ENCODE measurements at regions not wholly inside any gene's neighbourhood (a gene's known extent, or its start where the extent isn't known, plus 50 kb on each side); places are given as distances from the start of the nearest gene placed in this dataset.

- no peak for DNase-seq
These were observed 108.2 kb upstream of the EGR2 start for GRCh38 chr10:62924344-62924748.

DNA sequence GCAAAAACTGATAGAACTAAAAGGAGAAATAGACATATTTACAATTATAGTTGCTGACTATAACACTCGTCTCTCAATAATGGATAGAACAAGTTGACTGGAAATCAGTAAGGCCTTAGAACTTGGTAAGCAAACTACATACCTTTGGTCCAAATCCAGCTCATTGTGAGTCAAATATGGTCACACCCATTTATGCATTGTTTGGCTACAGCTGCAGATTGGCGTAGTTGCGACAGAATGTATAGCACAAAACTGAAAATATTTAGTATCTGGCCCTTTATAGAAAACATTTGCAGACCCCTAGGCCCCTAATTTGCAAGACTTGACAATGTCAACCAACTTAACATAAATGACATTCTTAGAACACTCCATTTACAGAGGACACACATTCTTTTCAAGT, 103.6 kb upstream of the EGR2 start:
- DNase-seq: no peak

DNA sequence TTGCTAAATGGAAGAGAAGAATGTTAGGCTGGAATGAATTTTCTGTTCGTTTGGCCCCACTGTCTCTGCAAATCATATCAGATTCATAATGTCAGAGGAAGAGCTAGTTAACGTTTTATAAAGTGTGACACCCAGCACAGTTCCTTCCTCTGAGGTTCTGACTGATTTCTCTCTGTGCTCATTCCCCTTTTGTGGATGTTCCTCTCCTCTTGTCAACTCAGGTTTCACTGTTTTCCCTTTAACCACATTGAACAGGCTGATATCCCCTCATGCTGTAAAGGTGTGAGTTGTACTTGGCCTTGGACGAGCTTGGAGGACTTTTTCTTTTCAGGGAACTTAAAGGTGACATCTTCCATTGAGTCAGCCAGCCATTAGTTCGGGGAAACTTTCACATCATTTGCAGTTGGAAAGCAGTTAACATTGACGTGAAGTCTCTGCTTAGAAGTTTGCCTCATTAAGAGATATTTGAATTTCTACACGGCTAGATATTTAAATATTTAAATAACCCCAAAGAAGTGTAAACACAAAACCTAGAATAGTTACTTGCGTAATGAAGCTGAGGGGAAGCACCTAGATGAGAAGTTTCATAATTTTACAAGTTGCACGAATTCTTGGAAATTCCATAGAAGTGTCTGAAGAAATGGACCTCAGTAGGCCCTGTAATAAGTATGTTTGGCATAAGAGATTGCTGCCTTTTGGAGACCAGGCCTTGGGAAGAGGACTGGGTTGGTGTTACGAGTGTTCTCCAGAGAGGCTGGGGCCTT, 101.5 kb upstream of the EGR2 start:
- DNase-seq: no peak

DNA sequence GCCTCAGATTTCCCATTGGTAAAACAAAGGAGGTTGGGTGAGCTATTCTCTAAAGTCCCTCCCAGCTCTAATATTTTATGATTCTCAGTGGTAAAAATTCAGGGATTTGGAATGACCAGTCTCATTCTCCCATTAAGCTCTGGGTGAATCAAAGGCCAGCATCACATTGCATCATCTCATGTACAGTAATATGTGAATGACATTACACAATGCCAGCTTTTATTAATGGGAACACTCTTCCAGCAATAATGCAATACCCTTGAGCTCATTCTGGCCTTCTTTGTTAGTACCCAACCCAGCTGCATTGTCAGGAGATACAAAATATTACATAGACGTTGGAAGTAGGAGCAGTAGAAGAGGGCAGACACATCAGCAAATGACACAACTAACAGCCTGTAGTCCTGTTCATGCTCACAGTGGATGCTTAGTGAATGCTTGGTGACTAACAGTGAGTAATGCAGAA, 100.0 kb upstream of the EGR2 start:
- no peak for DNase-seq

DNA sequence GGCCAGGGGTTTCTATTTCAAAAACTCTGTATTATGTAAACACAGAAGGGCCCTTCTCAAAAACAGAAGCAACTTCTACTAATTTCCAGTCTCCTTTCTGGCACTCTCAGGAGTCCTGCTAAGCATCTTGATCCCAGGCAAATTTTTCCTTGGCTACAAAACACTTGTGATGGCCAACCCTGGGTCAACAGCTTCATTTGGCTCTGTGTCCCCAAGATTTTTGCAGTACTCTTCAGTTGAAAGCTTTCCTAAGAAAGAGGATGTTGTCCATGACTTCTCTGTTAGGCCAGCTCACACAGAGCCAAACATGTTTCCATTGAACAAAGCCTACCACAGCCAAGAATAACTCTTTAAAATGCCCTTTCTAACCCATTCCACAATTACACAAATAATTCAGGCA, 99.0 kb upstream of the EGR2 start:
- DNase-seq: no peak

DNA sequence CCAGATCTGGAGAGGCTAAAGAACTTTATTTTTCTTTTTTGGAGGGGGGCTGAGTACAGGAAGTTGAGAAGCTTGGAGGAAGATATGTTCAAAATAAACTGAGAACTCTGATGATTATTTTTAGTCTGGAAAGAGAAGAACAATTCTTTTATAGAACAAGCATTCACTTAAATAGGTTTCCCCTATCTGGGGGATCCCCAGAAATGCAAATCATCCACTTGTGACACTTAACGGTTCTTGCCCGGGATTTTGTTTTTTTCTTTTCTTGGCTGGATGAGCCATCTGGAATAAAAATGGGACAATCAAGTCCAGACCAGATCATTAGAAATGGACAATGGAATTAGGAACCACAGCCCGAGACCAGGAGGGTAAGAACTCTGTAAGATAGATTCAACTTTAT, 95.9 kb upstream of the EGR2 start:
- DNase-seq: no peak

- DNase-seq: no peak
These were observed 95.2 kb upstream of the EGR2 start for GRCh38 chr10:62911210-62911963.

DNA sequence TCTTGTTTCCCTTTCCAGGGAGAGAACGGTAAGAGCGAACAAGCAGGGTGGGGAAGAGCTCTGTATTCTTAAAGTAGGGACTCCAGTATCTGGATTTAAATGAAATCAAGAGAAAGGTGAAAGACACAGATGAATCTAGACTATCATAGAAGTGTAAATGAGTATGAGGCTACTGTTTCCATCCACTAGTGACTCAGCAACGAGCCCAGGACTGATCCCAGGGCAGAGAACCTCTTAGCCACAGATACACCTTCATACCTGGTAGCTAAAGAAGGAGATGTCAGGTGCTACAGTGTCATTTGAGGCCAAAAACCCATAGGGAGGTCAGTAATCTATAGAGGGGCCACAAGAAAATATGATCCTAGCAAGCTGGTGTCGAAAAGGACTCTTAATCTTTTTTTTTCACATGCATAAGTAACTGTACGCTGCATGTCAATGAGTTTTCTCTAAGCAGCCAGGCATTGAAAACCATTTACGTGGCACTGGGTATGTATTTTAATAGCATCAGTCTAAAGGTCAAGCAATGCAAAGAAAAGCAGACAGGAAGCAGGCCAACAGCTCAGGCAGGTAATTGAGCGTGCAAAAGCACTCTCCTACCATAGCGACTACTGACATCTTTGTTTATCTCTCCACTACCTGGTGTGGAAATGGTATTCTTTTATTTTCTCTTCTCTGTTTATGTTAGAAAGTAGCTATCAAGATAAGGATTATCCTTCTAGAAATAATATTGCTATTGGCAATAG, 91.5 kb upstream of the EGR2 start:
- DNase-seq: peak; percentile 77

- DNase-seq: no peak
These were observed 88.2 kb upstream of the EGR2 start for GRCh38 chr10:62904281-62904875.

GRCh38 chr10:62903828-62904227, 87.7 kb upstream of the EGR2 start:
- no peak for DNase-seq

GRCh38 chr10:62900829-62901571, 84.8 kb upstream of the EGR2 start:
- no peak for DNase-seq

GRCh38 chr10:62899311-62899710, 83.1 kb upstream of the EGR2 start:
- DNase-seq: no peak

- DNase-seq: no peak
These were observed 78.9 kb upstream of the EGR2 start for GRCh38 chr10:62895063-62895462.

DNA sequence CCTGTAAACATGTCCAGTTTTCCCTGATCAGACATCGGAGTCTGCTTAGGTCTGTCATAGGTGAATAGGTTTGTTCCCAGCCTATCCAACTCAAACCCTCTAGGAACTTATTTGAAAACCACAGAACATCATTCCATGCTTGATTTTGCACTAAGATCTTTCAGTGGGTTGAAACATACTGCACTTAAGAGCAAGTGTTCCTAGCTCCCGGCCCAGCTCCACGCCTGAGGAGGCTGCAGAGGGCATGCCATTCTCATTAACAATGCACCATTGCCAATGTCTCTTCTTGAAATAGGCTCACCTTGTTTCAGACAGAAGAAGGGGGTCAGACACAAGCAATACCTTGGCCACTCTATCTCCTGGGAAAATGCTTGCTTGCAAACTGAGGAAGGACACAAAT, 78.0 kb upstream of the EGR2 start:
- DNase-seq: no peak

DNA sequence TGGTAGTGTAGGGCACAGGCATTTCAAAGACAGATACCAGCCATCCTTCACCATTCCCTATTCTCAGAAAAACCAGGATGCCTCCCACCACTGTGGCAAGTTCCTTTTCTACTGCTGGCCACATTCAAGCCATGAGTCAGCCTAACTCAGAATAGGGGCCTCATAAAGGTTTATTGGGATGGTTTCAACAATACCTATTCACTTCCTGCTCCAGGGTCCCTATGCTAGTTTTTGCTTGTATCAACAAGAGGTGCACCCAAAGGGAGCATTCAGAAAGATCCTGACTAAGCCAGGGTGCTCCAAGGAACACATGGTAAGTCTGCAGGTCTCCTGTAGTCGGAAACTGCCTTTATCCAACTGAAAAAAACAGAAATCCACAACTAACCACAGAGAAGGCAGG, 76.9 kb upstream of the EGR2 start:
- no peak for DNase-seq

GRCh38 chr10:62890395-62890794, 74.2 kb upstream of the EGR2 start:
- DNase-seq: no peak

DNA sequence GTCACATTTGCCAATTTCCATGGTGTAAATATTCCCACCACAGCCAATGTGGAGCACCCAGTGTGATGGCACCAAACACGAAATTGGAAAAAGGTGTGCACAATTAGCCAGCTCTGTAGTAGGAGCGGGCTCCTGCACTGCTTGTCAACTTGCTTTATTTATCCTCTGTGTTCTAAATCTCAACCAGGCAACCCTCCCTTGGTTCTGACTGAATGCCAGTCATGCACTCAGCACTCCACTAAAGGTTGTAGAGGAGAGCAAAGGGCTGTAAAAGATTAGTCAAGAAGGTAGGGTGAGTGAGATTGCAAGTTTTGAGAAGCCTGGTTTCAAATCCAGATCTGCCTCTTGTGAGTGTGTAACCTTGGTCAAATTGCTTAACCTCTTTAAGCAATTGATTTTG, 71.5 kb upstream of the EGR2 start:
- no peak for DNase-seq

GRCh38 chr10:62885684-62886461, 69.7 kb upstream of the EGR2 start:
- no peak for DNase-seq

GRCh38 chr10:62880162-62880561, 64.0 kb upstream of the EGR2 start:
- no peak for DNase-seq

- no peak for DNase-seq
These were observed 57.7 kb upstream of the EGR2 start for GRCh38 chr10:62873866-62874265.

DNA sequence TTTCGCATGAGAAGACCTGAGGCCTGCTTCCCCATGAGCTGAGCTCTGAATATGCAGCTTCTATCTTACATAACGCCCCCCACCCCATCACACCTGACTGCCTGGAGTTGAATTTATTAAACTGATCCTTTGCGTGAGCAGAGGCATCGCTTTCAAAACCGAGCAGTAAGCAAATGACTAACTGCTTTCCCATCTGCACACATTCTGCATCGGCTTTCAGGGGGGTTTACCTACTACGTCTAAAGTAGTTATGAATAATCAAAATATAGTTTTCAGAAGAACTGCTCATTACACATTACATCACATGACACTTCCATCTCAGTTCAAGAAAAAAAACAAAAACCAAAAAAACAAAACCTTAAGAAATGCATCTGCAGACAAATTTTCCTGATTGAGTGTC, 54.7 kb upstream of the EGR2 start:
- no peak for DNase-seq

- DNase-seq: no peak
These were observed 53.8 kb upstream of the EGR2 start for GRCh38 chr10:62869958-62870357.
